GM19099 (cell line): ENCODE measurements at regions not wholly inside any gene's neighbourhood (a gene's known extent, or its start where the extent isn't known, plus 50 kb on each side); places are given as distances from the start of the nearest gene placed in this dataset.

Source experiments
- POLR2A ChIP-seq: IDR thresholded peaks from 3 replicates; pipeline ENCODE4 v1.6.1; 2011; ENCODE audit warnings: low read depth; ENCODE audit not compliant: insufficient read length; ENCODE audit errors: extremely low read depth

- TF ChIP-seq POLR2A: no peak
These were observed 834.9 kb upstream of the SLC39A10 start for GRCh38 chr2:194822097-194822496.

GRCh38 chr2:194819367-194819766, 837.7 kb upstream of the SLC39A10 start:
- TF ChIP-seq POLR2A: no peak

DNA sequence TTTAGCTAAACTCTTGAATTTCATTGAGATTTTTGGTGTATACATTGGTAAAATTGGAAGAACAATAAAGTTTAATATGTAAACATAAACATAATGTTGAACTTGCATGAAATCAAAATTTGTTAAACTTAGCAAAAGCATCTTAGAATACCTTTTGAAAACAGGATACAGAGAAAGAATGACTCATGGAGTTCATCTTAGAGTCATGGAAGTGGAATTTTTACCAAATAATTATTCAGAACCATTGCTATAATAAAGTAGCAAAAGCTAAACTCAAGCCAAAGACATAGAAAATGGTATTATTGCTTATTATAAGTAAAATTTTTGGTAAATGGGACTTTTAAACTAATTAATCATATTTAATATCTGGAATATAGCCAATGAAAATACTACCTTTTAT, 841.6 kb upstream of the SLC39A10 start:
- TF ChIP-seq POLR2A: no peak

DNA sequence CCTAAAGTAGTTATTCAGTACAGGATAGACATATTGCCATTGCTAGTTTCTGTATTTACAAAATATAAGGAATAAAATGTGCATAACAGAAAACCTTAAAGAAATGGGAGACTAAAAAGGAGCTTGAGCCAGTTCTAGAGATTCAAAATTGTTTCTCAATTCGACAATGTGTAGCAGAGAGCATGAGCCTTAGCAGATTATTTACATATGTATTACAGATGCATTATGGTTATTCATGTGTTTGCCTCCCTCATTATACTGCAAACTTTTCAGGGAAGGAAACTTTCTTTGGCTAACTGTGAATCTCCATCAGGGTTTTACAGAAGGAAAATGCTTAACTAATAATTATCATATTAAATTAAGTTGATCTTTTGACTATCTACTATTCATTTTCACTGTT, 854.4 kb upstream of the SLC39A10 start:
- no peak for TF ChIP-seq POLR2A

- TF ChIP-seq POLR2A: no peak
These were observed 888.0 kb upstream of the SLC39A10 start for GRCh38 chr2:194769030-194769429.

DNA sequence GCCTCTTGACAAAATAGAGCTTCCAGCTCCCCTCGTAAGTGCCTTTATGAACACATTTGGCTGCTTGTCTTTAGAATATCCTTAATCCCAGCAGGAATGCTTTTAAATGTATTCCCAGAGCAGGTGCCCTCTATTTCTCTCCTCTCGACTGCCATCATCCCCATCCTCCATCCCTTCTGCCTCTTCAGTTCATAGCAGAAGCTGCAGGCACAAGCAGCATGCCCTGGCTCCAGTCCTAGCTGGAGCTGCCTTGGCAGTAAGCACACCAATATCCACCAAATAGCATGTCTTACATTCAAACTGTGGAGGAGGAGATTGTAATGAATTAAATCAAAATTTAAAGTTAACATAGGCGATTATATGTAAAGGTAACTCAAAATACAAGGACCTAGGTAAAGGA, 891.3 kb upstream of the SLC39A10 start:
- no peak for TF ChIP-seq POLR2A

- TF ChIP-seq POLR2A: no peak
These were observed 906.1 kb upstream of the SLC39A10 start for GRCh38 chr2:194750926-194751325.

- TF ChIP-seq POLR2A: no peak
These were observed 911.4 kb upstream of the SLC39A10 start for GRCh38 chr2:194745557-194746146.

DNA sequence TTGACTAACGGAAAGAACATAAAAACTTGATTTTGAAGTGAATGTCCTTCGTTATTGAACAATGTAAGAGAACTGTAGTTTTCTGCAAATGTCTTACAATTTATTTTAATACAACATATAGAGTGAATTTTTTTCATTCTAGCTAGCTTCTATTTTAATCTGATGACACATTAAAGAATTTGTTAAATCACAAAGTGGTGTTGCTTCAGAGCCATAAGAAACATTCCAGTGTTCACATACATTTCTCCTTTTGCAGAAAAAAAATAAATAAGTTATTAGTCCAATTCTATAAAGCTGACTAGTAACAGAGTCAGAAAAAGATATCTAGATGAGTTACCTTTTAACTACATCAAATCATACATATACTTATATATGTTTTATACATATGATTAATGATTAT, 914.3 kb upstream of the SLC39A10 start:
- TF ChIP-seq POLR2A: no peak

DNA sequence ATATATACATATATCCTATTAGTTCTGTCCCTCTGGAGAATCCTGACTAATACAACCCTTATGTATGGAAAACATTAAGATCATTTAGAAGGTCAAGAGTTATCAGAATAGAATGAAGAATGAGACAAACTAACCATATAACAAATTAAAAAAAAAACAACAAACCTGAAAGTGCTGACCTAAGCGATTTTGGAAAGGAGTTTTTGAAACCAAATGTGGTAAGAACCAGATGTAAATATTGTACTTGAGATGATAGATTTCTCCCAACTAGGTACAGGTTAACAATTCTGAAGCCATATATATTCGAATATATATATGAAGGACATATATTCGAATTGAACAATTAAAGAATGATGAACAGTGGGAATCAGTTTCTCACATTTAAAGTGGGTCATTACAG, 917.8 kb upstream of the SLC39A10 start:
- TF ChIP-seq POLR2A: no peak

- no peak for TF ChIP-seq POLR2A
These were observed 921.0 kb upstream of the SLC39A10 start for GRCh38 chr2:194735837-194736542.

- TF ChIP-seq POLR2A: no peak
These were observed 926.8 kb upstream of the SLC39A10 start for GRCh38 chr2:194730266-194730665.

DNA sequence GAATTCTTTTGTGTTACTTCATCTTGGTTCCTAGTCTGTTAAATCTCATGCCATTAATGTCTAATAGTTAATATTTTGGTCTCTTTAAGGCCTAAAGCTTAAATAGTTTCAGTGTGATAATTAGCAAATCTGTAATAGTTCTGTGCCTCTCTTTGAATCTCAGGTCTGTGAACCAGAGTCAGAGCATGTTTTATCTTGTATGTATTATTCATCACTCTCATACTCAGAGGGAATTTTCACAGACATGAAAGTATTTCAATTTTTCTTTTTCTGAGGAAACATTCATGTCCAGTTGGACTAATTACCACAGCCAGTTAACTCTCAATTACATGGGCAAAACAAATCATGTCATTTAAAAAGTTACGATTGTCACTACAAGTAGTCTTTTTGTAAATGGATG, 931.9 kb upstream of the SLC39A10 start:
- TF ChIP-seq POLR2A: no peak

GRCh38 chr2:194723446-194723845, 933.6 kb upstream of the SLC39A10 start:
- no peak for TF ChIP-seq POLR2A

DNA sequence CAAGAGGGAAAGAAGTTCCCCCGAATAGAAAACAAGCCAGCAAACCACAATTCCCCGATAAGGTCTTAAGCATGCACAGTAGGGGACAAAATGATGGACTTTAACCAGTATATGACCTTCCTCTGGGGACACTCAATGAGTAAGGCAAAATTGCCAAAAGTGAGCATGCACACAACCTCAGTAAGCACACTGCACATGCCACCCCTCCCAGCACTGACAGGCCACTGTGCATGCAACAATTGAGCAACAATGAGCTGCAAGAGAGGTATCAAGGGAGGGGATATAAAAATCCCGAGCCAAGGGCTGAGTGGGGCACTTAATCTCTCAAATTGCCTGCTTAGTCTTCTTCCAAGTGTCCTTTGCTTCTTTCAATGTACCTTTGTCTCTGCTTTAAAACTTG, 935.8 kb upstream of the SLC39A10 start:
- no peak for TF ChIP-seq POLR2A

GRCh38 chr2:194720462-194720861, 936.6 kb upstream of the SLC39A10 start:
- TF ChIP-seq POLR2A: no peak

- no peak for TF ChIP-seq POLR2A
These were observed 938.1 kb upstream of the SLC39A10 start for GRCh38 chr2:194718881-194719280.

GRCh38 chr2:194714541-194714940, 942.5 kb upstream of the SLC39A10 start:
- TF ChIP-seq POLR2A: no peak

DNA sequence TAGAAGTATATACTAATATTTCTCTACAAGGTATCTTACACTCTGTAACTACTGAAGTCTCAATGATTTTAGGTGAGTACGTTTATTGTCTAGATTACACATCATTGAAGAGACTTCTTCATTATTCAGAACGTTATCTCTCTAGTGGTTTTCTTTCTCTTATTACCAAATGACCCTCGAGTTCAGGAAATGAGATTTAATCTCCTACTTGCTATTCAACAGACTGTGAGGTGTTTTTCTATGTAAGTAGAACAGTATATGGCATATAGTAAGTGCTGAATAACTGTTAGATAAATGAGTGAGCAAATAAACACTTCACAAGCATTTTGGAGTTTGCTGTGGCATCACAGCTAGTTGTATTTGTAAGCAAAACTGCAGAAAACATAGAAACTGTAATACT, 947.2 kb upstream of the SLC39A10 start:
- TF ChIP-seq POLR2A: no peak
